AG04450 (cell line): ENCODE measurements at regions not wholly inside any gene's neighbourhood (a gene's known extent, or its start where the extent isn't known, plus 50 kb on each side); places are given as distances from the start of the nearest gene placed in this dataset.

Source experiments
- CTCF ChIA-PET: fragments of 300-600, 350-600 bp; formaldehyde crosslinking; extraction: SDS; loops from one replicate; lab custom pipeline; 2022; ENCODE audit warnings: antibody characterized with exemption, inconsistent platforms; lab: Charles Lee
- POLR2A ChIA-PET: fragments of 350-600 bp; formaldehyde crosslinking; extraction: SDS; loops from one replicate; lab custom pipeline; 2021; ENCODE audit warnings: antibody characterized with exemption, inconsistent platforms; lab: Yijun Ruan, JAX
- DNase-seq: peaks from one replicate; pipeline ENCODE4 v3.0.0-alpha.2; 2011; ENCODE audit warnings: low read depth, low spot score
- H3K27ac ChIP-seq: one replicate; pipeline ENCODE4 v1.5.1; 2012; ENCODE audit warnings: low read depth, low read length, control low read depth
- H3K27me3 ChIP-seq: one replicate; pipeline ENCODE4 v1.6.0; 2012; ENCODE audit warnings: low read length; ENCODE audit not compliant: control insufficient read depth, insufficient read depth
- H3K4me3 ChIP-seq: 2 replicates; pipeline ENCODE4 v1.5.1; 2011; ENCODE audit warnings: mild to moderate bottlenecking, low read depth, low read length, control low read depth
- H3K9me3 ChIP-seq: 2 replicates; pipeline ENCODE4 v1.5.1; 2012; ENCODE audit warnings: low read length; ENCODE audit not compliant: control insufficient read depth, insufficient read depth
- CTCF ChIP-seq: IDR thresholded peaks from 2 replicates; pipeline ENCODE4 v1.5.1; 2011; ENCODE audit warnings: low read depth, low read length, control low read depth, inconsistent platforms

GRCh38 chr7:422886-423225, 96.8 kb downstream of the PDGFA start:
- no peak overlapping the region for H3K27ac ChIP-seq
- H3K27me3 ChIP-seq: peaks cover 21% of the 10 kb centered on the region
- no peak for DNase-seq
- peaks cover 30% of the 10 kb centered on the region for H3K9me3 ChIP-seq
- TF ChIP-seq CTCF: no peak
- POLR2A ChIA-PET: no interaction called here
- H3K4me3 ChIP-seq: no peak overlapping the region
- CTCF ChIA-PET: no interaction called here

- CTCF ChIA-PET: no interaction called here
- TF ChIP-seq CTCF: no peak
- no peak for DNase-seq
- peaks cover 21% of the 10 kb centered on the region for H3K27me3 ChIP-seq
- POLR2A ChIA-PET: no interaction called here
- H3K27ac ChIP-seq: no peak overlapping the region
- H3K9me3 ChIP-seq: peaks cover 29% of the 10 kb centered on the region; the same call in 1 of the 2 replicates
- H3K4me3 ChIP-seq: no peak overlapping the region
Measured at GRCh38 chr7:423312-424260, 96.1 kb downstream of the PDGFA start.

- H3K4me3 ChIP-seq: no peak overlapping the region
- H3K9me3 ChIP-seq: peaks cover 31% of the 10 kb centered on the region; the same call in 1 of the 2 replicates
- peaks cover 24% of the 10 kb centered on the region for H3K27me3 ChIP-seq
- no peak for TF ChIP-seq CTCF
- ChIA-PET CTCF (no interaction called here), POLR2A (no interaction called here)
- H3K27ac ChIP-seq: no peak overlapping the region
- no peak for DNase-seq
Measured at GRCh38 chr7:424301-424935, 95.2 kb downstream of the PDGFA start.

- ChIA-PET CTCF (no interaction called here), POLR2A (no interaction called here)
- TF ChIP-seq CTCF: no peak
- Histone ChIP-seq H3K27ac (no peak overlapping the region), H3K4me3 (no peak overlapping the region), H3K9me3 (peaks cover 39% of the 10 kb centered on the region; the same call in 1 of the 2 replicates), H3K27me3 (peaks cover 24% of the 10 kb centered on the region)
- DNase-seq: no peak
Measured at GRCh38 chr7:424961-425793, 94.5 kb downstream of the PDGFA start.
